GM18873 (cell line): ENCODE measurements at regions not wholly inside any gene's neighbourhood (a gene's known extent, or its start where the extent isn't known, plus 50 kb on each side); places are given as distances from the start of the nearest gene placed in this dataset.
"Not testable (repeated sequence)": the region's sequence is repeated elsewhere in the genome, so short reads cannot be mapped to it uniquely, and the experiment has no call there.

Experiments
- ATAC-seq: cut with Tn5 transposase; IDR thresholded peaks from one replicate; pipeline ENCODE4 v1.9.1; 2021; ENCODE audit warnings: mild to moderate bottlenecking, moderate library complexity, moderate number of reproducible peaks; ENCODE audit not compliant: unreplicated experiment, low FRiP score

DNA sequence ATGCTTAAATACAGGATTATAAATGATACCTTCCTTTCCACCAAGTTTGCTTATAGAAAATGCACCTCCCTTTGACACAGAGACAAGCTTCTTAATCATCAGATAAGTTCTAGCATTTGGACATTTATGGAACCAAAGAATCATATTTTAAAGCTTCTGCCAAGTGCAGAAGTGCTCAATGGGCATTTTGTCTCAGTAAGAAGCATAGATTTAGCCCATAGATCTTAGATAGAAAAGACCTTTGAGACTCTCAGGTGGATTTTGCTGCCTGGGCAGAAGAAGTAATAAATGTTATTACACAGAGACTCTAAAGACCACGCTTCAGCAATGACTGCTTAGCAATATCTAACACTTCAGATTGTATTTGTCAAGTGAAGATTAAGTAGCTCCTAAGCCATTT lies 174.6 kb downstream of the VEGFC start:
- ATAC-seq: no peak

DNA sequence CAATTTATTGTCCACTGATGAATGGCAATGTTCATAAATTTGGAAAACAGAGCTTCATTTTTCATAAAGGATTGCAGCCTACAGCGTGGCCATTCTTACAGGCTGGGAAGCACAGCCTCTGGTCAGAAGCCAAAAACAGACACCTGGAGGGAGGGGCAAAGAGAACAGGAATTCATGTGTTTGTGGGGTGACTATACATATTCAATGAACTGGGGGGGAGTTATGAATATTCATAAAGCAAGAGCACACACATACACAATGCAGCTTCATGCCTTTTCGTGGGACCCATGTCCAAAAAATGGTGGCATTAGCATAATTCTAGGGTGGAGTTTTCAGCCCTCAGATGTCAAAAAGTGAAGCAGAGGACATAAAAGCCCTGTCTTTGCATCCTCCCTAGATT lies 173.3 kb downstream of the VEGFC start:
- no peak for ATAC-seq

DNA sequence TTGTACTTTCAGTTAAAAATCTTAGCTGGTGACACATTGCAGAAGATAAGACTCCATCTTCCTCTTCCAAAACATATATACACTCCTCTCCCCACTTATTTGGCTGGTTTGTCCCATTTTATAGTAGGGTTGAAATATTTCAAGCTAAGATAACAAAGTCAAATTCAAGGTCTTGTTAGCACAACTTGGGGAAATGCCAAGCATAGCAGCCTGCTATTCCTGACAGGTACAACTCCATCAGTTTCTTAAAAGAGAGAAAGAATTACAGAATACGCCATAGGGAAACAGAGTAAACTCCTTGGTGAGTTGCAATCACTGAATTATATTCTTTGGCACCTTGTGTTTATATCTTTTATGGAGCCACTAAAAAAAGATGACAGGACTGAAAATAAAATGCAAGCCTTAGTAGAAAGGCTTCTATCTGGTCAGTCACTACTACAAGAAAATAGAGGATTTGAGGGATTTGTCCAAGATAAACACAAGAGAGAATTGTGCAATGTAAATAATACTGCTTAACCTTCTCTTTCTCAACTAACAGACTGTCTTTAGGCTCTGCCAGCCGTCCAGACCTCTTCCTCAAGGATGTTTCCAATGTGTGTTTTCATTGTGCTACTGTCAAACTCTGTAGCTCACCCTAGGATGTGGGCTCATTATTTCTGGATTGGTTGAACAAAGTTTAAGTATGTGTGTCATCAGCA lies 170.3 kb downstream of the VEGFC start:
- no peak for ATAC-seq

DNA sequence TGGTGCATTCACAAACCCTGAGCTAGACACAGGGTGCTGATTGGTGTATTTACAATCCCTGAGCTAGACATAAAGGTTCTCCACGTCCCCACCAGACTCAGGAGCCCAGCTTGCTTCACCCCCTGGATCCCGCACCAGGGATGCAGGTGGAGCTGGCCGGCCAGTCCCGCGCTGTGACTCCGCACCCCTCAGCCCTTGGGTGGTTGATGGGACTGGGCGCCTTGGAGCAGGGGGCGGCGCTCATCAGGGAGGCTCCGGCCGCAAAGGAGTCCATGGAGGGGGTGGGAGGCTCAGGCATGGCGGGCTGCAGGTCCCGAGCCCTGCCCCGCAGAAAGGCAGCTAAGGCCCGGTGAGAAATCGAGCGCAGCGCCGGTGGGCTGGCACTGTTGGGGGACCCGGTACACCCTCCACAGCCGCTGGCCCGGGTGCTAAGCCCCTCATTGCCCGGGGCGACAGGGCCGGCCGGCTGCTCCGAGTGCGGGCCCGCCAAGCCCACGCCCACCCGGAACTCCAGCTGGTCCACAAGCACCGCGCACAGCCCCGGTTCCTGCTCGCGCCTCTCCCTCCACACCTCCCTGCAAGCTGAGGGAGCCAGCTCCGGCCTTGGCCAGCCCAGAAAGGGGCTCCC lies 167.6 kb downstream of the VEGFC start:
- not testable (repeated sequence) for ATAC-seq

DNA sequence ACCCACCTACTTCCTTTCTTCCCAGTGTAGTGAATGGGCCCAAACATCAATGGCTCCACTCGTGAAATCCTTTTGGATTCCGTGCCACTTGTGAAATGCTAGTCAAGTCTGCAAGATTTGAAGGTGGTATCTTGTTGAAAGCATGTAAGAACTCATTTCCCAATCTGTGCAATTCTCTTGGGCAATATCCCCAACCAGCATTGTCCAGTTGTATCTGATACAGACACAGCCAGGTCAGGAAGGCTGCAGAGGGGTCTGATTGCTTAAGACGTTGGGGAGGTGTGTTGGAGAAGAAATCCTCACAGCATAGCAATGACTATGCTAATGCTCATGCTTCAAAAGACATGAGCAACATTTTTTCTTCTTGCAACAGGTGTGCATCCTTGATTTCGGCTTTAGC lies 164.8 kb downstream of the VEGFC start:
- no peak for ATAC-seq

DNA sequence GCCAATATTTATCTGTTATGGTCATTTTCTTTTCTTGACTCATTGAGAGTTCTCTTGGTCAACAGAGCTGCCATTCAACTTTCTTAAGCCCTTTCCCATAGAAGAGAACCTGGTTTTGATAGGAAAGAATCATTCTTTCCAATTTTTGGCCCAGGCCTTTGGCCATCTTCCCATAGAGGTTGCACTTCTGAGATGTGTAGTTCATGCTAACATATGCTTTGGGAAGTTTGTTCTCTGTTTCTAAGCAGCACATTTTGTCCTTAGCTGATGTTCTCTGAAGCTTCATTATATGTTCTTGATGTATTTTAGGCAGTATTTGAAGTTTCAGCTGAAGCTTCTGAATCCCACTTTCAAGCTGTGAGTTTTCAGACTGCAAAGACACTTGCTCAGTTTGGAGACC lies 161.1 kb downstream of the VEGFC start:
- no peak for ATAC-seq
